Activated CD4-positive, alpha-beta T cell treated with anti-CD3 and anti-CD28 coated beads, Interleukin-2, Interleukin-4, amounts not matched to agents 100 ng/mL and 50 ng/mL, durations not matched to agents 16 hours and 8 hours (primary cell): ENCODE measurements at regions not wholly inside any gene's neighbourhood (a gene's known extent, or its start where the extent isn't known, plus 50 kb on each side); places are given as distances from the start of the nearest gene placed in this dataset.
"Not testable (repeated sequence)": the region's sequence is repeated elsewhere in the genome, so short reads cannot be mapped to it uniquely, and the experiment has no call there.

Experiments
- DNase-seq: peaks from one replicate; pipeline ENCODE4 v3.0.0-alpha.2; 2020; ENCODE audit warnings: low spot score

GRCh38 chr20:43364001-43364400 lies 93.7 kb upstream of the SRSF6 start:
- no peak for DNase-seq

- no peak for DNase-seq
These were observed 94.2 kb upstream of the SRSF6 start for GRCh38 chr20:43363506-43363905.

DNA sequence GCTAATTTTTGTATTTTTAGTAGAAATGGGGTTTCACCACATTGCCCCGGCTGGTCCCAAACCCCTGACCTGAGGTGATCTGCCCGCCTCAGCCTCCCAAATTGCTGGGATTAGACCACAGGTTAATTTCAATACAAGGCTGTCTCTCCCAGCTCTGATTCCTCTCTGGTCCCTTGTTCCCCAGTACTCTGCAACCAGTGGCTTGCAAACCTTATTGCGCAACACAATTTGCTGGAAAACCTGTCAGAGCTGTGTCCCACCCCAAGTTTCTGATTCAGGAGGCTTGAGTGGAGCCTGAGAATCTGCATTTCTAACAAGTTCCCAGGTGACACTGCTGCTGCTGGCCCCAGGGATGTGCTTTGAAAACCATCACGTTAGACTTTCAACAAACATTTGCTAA lies 96.2 kb upstream of the SRSF6 start:
- no peak for DNase-seq

DNA sequence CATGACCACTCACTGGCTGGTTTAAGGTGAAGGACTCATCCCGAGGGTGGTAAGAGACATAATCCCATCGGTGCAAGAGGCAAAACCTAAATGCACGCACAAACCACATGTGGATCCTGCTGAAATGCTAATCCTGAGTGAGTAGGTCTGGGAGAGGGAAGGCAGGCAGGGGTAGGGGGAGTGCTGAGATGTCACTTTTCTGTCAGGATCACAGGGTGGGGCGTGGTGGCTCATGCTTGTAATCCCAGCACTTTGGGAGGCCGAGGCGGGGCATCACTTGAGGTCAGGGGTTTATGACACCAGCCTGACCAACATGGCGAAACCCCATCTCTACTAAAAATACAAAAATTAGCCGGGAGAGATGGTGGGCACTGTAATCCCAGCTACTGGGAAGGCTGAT lies 97.7 kb upstream of the SRSF6 start:
- no peak for DNase-seq

GRCh38 chr20:43358811-43359210 lies 98.9 kb upstream of the SRSF6 start:
- DNase-seq, result no peak

GRCh38 chr20:43357352-43357751 lies 100.3 kb upstream of the SRSF6 start:
- no peak for DNase-seq

DNA sequence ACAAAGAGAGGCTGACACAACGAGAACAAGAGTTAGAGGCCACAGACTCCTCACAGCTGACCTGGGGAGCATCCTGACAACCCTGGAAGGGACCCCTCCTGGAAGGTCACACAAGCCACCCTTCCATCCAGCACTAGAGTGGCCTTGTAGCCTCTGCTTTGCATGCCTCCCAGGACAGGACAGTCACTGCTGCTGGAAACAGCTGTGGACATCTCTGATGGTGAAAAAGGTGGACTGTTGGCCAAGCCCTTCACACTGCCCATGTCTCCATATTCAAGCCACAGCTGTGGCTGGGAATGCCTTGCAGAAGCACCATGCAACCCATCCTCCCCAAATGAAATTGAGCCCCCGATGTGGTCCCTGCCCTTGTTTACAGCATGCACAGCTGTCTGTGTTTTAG lies 102.1 kb upstream of the SRSF6 start:
- DNase-seq, result no peak

GRCh38 chr20:43352996-43353395 lies 104.7 kb upstream of the SRSF6 start:
- no peak for DNase-seq

GRCh38 chr20:43350694-43351093 lies 107.0 kb upstream of the SRSF6 start:
- DNase-seq, result not testable (repeated sequence)

DNA sequence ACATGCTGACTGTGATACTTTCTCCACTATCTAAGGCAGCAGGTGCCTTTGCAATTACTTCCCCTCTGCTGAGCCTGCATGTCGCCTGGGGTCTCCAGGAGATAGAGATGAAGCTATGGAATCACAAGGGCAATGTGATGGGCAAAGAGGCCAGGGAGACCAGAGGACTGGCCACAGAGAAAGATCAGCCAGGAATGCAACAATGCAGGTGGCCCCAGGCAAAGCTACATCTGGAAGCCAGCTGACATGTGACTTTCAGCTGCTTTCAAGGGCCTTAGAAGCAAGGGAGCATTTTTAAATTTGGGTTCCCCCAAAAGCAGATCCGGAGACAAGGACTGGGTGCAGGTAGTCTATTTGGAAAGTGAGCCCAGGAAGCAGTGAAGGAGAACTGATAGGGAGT lies 107.9 kb upstream of the SRSF6 start:
- DNase-seq, result no peak

- DNase-seq, result not testable (repeated sequence)
These were observed 109.9 kb upstream of the SRSF6 start for GRCh38 chr20:43347839-43348238.

- no peak for DNase-seq
These were observed 112.0 kb upstream of the SRSF6 start for GRCh38 chr20:43345676-43346075.

DNA sequence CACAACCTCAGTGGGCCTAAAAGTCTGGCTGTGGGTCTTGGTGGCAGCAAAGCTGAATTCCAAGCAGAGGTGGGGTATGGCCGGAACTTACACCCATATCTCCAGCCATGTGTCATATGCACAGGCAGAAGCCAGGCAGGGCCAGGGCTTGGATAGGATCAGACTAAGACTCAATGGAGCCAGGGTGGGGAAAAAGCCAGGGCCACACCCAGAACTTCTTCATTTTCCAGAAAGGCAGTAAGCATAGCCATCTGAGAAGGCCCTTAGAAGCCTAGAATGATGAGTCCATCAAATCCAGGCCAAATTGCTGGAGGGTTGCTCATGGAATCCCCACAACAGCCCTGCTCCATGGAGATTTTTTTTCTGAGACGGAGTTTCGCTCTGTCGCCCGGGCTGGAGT lies 116.2 kb upstream of the SRSF6 start:
- DNase-seq, result no peak

GRCh38 chr20:43337036-43337435 lies 120.7 kb upstream of the SRSF6 start:
- no peak for DNase-seq

- DNase-seq, result no peak
These were observed 123.6 kb upstream of the SRSF6 start for GRCh38 chr20:43334080-43334479.

DNA sequence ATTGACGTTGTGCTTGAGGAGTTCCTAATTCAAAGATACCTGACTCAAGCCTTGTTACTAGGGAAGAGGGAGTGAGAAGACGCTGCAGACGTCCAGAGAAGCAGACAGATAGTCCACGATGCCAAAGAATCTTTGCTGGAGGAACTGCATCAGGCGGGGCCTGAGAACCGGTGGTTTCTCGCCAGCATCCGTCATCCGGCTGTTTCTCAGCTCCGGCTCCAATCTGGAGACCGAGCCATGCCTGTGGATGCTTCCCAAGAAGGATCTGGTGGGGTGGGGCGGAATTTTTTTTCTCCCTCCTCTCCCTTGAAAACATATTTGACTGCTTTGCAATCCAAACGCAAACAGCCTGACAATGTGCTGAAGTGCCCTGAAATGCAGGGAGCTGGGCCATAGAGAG lies 125.8 kb upstream of the SRSF6 start:
- DNase-seq, result no peak

DNA sequence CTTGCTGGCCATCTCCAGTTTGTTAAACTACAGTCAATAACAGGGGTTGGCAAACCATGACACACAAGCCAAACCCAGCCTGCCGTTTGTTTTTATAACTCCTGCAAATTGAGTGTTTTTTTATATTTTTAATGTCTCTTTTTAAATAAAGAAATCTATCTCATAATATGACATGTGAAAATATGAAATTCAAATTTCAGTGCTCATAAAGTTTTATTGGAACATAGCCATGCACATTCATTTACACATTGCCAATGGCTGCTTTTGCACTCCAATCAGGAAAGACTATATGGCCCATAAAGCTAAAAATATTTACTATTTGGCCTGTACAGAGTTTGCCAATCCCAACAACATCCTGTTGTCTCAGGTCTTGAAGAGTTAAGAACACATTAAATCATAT lies 129.0 kb upstream of the SRSF6 start:
- no peak for DNase-seq

GRCh38 chr20:43327234-43327633 lies 130.5 kb upstream of the SRSF6 start:
- DNase-seq, result not testable (repeated sequence)

GRCh38 chr20:43325926-43326325 lies 131.8 kb upstream of the SRSF6 start:
- no peak for DNase-seq

DNA sequence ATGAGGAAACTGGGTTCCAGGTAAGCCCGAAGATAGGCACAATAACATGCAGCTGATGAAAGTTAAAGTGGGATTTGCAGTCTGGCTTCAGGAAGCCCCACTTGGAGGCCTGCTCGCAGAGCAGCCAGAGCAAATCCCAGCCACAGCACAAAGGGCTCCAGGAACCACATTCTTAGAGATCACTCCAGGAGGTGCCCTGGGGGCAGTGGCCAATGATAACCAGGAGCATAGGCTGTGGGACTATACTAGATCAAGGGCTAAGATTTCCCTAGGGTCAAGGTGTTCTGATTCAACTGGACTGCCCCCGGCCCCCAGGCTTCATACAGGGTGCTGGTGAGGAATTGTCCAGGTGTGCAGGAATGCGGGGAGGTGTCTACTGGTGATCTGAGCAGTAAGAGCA lies 133.9 kb upstream of the PTPRT start:
- DNase-seq, result no peak

DNA sequence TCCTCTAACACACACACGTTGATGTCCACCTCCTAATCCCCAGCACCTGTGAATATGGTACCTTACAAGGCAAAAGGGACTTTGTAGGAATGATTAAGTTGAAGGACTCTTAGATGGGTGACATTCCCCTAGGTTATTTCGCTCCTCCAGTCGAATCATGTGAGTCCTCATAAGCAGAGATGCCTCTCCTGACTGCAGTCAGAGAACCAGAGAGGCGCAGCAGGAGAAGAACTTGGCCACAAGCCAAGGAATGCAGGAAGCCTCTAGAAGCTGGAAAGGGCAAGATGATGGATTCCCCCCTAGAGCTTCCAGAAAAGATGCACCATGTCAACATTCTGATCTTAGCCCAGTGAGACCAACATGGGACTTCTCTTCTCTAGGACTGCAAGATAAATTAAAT lies 133.1 kb upstream of the PTPRT start:
- DNase-seq, result no peak

- no peak for DNase-seq
These were observed 130.8 kb upstream of the PTPRT start for GRCh38 chr20:43320536-43320935.

DNA sequence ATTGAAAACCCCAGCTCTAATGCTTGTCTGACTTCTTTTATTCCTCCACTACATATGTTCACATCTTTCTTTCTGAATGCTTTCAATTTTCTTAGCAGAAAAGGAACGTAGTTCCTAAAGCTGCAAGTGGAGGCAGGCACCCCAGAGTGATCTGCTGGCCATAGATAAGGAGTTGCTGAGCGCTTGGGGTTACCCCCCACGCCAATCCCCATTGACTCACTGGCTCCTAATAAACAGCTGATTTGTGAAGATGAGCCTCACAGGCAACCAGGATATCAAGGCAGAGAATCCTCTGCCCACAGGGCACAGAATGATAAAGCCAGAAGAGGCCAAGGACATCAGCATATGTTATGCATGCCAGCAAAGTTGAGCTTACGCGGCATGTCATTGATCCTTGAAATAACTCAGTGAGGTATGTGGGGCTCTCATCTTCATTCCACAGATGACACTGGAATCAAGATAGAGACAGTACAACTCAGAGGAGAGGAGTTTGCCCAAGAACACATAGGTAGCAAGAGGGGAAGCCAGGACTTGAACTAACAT lies 129.1 kb upstream of the PTPRT start:
- no peak for DNase-seq

DNA sequence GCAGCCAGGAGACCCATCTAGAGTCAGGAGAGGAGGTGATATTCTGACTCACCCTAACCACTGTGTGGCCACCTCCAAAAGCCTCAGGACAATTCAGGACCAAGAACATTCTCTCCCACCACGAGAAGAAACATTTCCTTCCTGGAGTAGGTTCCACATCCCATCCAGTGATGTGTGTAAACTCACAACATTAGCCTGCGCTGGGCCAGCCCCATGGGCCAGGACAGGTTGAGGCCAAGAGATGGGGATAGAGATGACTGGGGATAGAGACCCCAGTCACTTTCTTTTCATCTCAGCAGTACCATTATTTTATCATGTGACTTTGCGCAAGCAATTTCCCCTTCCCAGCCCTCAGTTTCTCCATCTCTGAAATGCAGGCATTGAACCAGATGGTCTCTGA lies 126.6 kb upstream of the PTPRT start:
- no peak for DNase-seq

GRCh38 chr20:43309266-43309665 lies 119.6 kb upstream of the PTPRT start:
- no peak for DNase-seq
